ENCODE measurements at regions not wholly inside any gene's neighbourhood (a gene's known extent, or its start where the extent isn't known, plus 50 kb on each side); places are given as distances from the start of the nearest gene placed in this dataset.

DNA sequence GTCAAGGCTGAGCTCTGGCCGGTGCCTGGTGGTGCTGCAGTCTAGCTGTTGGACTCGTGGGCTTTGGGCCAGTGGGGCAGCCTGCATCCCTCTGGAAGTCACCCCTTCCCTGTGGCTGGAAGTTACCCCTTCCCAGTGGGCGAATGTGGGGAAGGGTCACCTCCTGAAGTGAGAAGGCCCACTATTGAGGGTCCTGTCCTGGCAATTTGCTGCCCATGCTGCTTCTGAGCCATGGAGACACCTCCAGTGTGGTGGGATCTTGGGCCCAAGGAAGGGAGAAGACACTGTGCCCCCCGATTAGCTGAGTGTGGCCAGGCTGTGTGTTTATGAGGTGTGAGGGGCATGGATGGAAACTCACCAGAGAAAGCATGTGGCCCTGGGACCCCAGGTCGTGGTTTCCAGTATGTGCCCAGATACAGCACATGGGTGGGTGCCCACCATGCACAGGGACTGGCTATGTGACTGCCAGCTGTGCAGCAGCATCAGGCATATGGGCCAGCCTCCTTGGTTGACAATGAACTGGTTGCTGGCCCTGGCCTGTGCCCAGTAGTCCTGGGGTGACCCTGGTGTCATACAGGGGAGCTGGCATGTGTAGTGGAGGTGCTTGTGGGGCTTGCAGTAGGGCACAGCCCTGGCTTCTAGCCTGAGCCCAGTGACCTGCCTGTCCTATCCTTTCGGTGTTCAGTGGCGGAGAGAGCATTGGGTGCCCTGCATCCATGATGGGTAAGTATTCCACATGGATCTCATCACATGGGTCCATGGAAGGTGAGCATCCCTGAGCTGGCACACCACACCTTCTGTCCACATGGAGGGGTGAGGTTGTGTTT lies 221.2 kb downstream of the SNRPN start:
- intact Hi-C loops (cut with micrococcal nuclease; ENCODE audit: unreplicated experiment), result no loop called here
- BruUV-seq (replicated peaks), result no TSS peak
- Histone ChIP-seq H3K36me3 (ENCODE audit: control insufficient read depth, insufficient read depth, low read length) (no peaks in the 10 kb centered on the region; the same call in 1 of the 2 replicates), H3K9me3 (peaks cover 72% of the 10 kb centered on the region), H3K4me1 (no peaks in the 10 kb centered on the region), H3K4me3 (ENCODE audit: low read depth, low read length) (no peak overlapping the region), H3K27me3 (replicated peaks; ENCODE audit: control insufficient read depth, insufficient read depth, low read length) (no peaks in the 10 kb centered on the region)
- no peaks in the 10 kb centered on the region for H3K4me1 Mint-ChIP-seq (ENCODE audit: low read depth, unreplicated experiment)
- no peak overlapping the region for H3K4me3 Mint-ChIP-seq (ENCODE audit: unreplicated experiment)
- H3K27ac Mint-ChIP-seq (ENCODE audit: unreplicated experiment), result no peak overlapping the region
- no peaks in the 10 kb centered on the region for H3K36me3 Mint-ChIP-seq (ENCODE audit: insufficient read depth, unreplicated experiment)
- TF ChIP-seq, protein P1, sequence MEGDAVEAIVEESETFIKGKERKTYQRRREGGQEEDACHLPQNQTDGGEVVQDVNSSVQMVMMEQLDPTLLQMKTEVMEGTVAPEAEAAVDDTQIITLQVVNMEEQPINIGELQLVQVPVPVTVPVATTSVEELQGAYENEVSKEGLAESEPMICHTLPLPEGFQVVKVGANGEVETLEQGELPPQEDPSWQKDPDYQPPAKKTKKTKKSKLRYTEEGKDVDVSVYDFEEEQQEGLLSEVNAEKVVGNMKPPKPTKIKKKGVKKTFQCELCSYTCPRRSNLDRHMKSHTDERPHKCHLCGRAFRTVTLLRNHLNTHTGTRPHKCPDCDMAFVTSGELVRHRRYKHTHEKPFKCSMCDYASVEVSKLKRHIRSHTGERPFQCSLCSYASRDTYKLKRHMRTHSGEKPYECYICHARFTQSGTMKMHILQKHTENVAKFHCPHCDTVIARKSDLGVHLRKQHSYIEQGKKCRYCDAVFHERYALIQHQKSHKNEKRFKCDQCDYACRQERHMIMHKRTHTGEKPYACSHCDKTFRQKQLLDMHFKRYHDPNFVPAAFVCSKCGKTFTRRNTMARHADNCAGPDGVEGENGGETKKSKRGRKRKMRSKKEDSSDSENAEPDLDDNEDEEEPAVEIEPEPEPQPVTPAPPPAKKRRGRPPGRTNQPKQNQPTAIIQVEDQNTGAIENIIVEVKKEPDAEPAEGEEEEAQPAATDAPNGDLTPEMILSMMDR (IDR thresholded peaks at IDR 0.05; ENCODE audit: insufficient read depth in 1 of 2, low read depth in 1 of 2, low read length in 1 of 2, severe bottlenecking in 1 of 2, unreplicated experiment in 1 of 2), result no peak
- no peak for DNase-seq
- POLR2A ChIA-PET, result no interaction called here
- CTCF ChIA-PET, result no interaction called here
- no peaks in the 10 kb centered on the region for H3K27me3 Mint-ChIP-seq (ENCODE audit: insufficient read depth, unreplicated experiment)
- H3K9me3 Mint-ChIP-seq (ENCODE audit: unreplicated experiment), result peaks cover 27% of the 10 kb centered on the region

DNA sequence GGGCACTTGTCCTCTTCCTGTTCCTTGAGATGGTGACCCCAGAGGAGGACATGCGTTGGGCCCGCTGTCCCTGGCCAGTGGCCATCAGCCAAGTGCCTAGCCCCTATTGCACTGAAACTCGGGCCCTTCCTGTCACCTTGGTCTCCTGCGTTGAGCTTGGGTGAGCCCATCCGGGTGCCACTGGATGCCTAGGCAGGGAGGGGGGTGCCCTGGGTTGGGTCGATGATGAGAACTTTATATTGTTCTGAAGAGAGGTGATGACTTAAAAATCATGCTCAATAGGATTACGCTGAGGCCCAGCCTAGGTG lies 221.8 kb downstream of the SNRPN start:
- no peaks in the 10 kb centered on the region for H3K36me3 Mint-ChIP-seq (ENCODE audit: insufficient read depth, unreplicated experiment)

DNA sequence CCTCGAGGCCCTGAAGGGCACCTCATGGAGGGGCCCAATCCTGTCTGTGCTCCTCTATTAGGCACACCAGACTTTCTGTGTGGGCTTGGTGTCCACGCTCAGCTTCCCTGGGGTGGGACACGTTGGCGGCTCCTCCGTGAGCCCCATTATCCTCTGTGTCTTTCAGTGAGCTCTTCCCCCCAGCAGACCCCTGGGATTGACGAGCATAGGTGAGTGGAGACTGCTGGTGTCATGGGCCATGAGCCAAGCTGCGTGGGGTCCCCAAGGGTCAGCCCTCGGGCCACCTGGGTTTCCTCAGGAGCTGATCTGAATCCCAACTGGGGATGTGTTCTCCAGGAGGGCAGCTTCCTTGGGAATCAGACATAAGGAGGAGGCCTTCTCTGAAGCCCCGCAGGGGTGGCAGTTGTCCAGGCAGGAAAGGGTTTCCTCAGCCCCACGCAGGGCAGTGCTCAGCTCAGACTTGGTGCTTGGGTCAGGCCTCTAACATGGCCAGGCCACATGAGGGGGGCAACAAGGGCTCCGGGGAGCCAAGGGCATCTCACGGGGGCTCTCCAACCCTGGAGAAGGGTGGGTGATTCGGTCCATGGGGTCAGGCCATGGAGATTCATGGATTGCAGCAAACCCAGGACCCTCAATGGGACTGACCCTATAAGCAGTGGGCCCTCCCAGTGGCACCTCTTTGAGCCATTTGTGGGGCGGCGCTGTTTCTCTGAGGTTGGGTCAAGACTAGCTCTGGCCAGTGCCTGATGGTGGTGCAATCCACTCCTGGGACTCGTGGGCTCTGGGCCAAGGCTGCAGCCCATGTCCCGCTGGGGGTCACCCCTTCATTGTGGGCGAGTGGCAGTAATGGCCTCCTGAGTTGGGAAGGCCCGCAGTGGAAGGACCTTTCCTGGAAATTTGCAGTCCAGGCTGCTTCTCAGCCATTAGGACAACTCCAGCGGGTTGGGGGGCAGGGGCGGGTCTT lies 222.5 kb downstream of the SNRPN start:
- ChIA-PET CTCF (no interaction called here), POLR2A (no interaction called here)
- BruUV-seq (replicated peaks), result no TSS peak
- no peak overlapping the region for H3K4me3 ChIP-seq (ENCODE audit: low read depth, low read length)
- H3K36me3 Mint-ChIP-seq (ENCODE audit: insufficient read depth, unreplicated experiment), result no peaks in the 10 kb centered on the region
- no peaks in the 10 kb centered on the region for H3K4me1 ChIP-seq
- peaks cover 27% of the 10 kb centered on the region for H3K9me3 Mint-ChIP-seq (ENCODE audit: unreplicated experiment)
- no peaks in the 10 kb centered on the region for H3K27me3 ChIP-seq (replicated peaks; ENCODE audit: control insufficient read depth, insufficient read depth, low read length)
- DNase-seq, result peak in 1 of 2 experiments; percentile 22
- intact Hi-C loops (cut with micrococcal nuclease; ENCODE audit: unreplicated experiment), result no loop called here
- H3K27me3 Mint-ChIP-seq (ENCODE audit: insufficient read depth, unreplicated experiment), result no peaks in the 10 kb centered on the region
- H3K36me3 ChIP-seq (ENCODE audit: control insufficient read depth, insufficient read depth, low read length), result no peaks in the 10 kb centered on the region
- H3K4me1 Mint-ChIP-seq (ENCODE audit: low read depth, unreplicated experiment), result no peaks in the 10 kb centered on the region
- H3K9me3 ChIP-seq, result peaks cover 67% of the 10 kb centered on the region
- TF ChIP-seq, protein P1 (IDR thresholded peaks at IDR 0.05; ENCODE audit: insufficient read depth in 1 of 2, low read depth in 1 of 2, low read length in 1 of 2, severe bottlenecking in 1 of 2, unreplicated experiment in 1 of 2), result no peak
- no peak overlapping the region for H3K27ac Mint-ChIP-seq (ENCODE audit: unreplicated experiment)
- H3K4me3 Mint-ChIP-seq (ENCODE audit: unreplicated experiment), result no peak overlapping the region

More for the DNA sequence above, 221.8 kb downstream of the SNRPN start:
- BruUV-seq (replicated peaks), result no TSS peak
- Histone ChIP-seq H3K4me3 (ENCODE audit: low read depth, low read length) (no peak overlapping the region), H3K36me3 (ENCODE audit: control insufficient read depth, insufficient read depth, low read length) (no peaks in the 10 kb centered on the region; the same call in 1 of the 2 replicates), H3K27me3 (replicated peaks; ENCODE audit: control insufficient read depth, insufficient read depth, low read length) (no peaks in the 10 kb centered on the region), H3K4me1 (no peaks in the 10 kb centered on the region), H3K9me3 (peaks cover 68% of the 10 kb centered on the region)
- Mint-ChIP-seq H3K27me3 (ENCODE audit: insufficient read depth, unreplicated experiment) (no peaks in the 10 kb centered on the region), H3K9me3 (ENCODE audit: unreplicated experiment) (peaks cover 27% of the 10 kb centered on the region), H3K27ac (ENCODE audit: unreplicated experiment) (no peak overlapping the region), H3K4me3 (ENCODE audit: unreplicated experiment) (no peak overlapping the region), H3K4me1 (ENCODE audit: low read depth, unreplicated experiment) (no peaks in the 10 kb centered on the region)
- intact Hi-C loops (cut with micrococcal nuclease; ENCODE audit: unreplicated experiment), result no loop called here
- DNase-seq, result peak in 1 of 2 experiments; percentile 17
- TF ChIP-seq, protein P1 (IDR thresholded peaks at IDR 0.05; ENCODE audit: insufficient read depth in 1 of 2, low read depth in 1 of 2, low read length in 1 of 2, severe bottlenecking in 1 of 2, unreplicated experiment in 1 of 2), result no peak
- CTCF ChIA-PET, result no interaction called here
- POLR2A ChIA-PET, result no interaction called here
